GM12801 (cell line): ENCODE measurements at regions not wholly inside any gene's neighbourhood (a gene's known extent, or its start where the extent isn't known, plus 50 kb on each side); places are given as distances from the start of the nearest gene placed in this dataset.

Experiments used
- TF ChIP-seq, protein P1 (sequence below): IDR thresholded peaks from one replicate; pipeline ENCODE4 v1.5.1; 2011; ENCODE audit warnings: control low read depth; ENCODE audit not compliant: insufficient read length; ENCODE audit errors: extremely low read depth

DNA sequence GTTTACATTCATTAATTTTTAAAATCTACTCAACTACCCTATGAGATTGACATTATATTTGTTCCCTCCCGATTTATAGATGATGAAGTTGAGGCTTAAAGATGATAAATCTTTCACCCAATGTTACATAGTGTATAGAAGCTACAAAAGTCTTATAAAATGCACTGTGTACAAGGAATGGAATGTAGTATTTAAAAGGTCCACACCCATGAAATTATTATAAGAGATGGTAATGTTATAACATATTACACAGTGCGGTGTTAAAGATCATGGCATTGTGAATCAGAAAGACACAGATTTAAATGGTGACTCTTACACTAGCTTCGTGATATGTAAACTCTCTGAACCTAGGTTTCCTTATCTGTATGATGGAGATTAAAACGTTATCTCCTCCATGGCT lies 141.6 kb upstream of the CHD1 start:
- TF ChIP-seq, protein P1, sequence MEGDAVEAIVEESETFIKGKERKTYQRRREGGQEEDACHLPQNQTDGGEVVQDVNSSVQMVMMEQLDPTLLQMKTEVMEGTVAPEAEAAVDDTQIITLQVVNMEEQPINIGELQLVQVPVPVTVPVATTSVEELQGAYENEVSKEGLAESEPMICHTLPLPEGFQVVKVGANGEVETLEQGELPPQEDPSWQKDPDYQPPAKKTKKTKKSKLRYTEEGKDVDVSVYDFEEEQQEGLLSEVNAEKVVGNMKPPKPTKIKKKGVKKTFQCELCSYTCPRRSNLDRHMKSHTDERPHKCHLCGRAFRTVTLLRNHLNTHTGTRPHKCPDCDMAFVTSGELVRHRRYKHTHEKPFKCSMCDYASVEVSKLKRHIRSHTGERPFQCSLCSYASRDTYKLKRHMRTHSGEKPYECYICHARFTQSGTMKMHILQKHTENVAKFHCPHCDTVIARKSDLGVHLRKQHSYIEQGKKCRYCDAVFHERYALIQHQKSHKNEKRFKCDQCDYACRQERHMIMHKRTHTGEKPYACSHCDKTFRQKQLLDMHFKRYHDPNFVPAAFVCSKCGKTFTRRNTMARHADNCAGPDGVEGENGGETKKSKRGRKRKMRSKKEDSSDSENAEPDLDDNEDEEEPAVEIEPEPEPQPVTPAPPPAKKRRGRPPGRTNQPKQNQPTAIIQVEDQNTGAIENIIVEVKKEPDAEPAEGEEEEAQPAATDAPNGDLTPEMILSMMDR: no peak

DNA sequence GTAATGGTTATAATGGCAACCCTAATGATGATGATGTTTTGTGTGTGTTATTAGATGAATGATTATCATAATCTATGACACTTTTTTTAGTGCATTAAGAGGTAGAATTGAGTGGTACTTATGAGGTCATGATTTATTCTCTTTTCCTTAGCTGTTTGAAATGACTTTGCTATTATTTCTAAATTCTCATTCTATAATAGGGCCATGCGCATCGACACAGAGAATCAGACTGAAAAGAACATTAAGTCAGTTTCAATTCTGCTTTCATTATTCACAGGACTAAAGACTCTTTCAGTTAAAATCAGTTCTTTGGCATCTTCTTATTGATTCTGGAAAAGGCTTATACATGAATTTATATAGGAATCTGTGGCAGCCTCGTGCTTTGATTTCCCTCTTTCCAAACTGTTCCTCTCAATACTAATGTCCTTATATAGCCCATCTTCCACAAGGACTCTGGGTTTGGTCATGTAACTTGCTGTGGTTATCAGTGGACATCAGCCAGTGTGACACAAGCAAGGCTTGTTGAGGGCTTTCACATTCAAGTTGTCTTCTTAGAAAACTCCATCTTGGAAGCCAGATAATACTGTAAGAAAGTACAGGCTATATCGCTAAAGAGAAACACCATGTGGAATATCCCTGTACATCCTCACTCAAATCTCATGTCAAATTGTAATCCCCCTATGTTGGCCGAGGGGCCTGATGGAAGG lies 140.3 kb upstream of the CHD1 start:
- TF ChIP-seq, protein P1: no peak

DNA sequence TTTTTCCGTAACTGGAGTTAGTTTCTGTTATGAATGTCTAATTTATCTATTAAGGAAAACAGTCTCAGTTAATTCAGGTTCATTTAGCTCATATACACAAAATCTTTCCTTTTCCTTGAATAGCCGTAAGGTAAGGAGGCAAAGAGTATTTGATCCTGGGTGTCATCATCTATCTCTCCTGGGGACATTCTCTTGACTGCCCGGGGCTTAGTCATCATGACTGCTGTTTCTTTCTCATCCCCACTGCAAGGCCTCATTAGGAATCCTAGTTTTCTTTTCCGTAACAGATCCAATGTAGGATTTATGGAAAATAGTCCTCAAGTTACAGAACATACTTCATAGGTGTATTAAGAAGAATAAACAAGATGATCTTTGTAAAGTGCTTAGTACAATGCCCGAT lies 134.9 kb upstream of the CHD1 start:
- TF ChIP-seq, protein P1: no peak

DNA sequence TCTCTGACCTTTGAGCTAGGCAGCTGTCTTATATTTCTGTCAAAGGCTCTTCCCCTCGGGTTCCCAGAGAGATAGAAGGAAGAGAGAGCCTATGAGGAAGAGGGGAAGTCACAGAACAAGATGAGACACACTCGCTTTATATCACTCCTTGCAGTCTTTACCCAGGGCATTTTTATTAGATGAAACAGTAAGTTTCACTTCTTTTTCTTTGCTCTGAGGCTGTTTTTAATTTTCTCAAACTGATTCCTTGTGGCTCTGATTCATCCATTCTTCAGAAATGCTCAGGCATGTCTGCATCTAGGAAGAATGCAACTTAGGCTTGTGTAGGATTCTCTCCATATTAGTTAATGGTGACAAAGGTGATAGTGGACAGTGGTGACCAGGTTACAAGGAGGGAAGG lies 132.9 kb upstream of the CHD1 start:
- TF ChIP-seq, protein P1: no peak

DNA sequence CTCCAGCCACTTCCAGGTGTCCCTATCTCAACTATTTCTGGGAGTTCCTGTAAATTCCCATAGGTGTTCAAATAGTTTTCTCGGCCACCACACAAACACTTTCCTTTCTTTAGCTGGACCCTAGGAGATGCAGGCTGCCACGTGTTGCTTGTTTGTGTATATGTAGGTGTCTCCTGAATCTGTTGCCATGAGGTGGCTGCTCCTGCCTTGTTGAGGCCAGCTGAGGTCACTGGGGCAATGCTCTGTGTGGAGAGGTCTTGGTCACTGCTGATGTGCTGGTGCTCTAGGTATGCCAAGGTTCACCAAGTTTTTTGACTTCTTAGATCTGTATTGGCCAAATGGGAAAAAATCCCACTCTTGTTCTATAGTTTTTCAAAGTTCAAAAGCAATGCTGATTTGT lies 132.5 kb upstream of the CHD1 start:
- TF ChIP-seq, protein P1: no peak

DNA sequence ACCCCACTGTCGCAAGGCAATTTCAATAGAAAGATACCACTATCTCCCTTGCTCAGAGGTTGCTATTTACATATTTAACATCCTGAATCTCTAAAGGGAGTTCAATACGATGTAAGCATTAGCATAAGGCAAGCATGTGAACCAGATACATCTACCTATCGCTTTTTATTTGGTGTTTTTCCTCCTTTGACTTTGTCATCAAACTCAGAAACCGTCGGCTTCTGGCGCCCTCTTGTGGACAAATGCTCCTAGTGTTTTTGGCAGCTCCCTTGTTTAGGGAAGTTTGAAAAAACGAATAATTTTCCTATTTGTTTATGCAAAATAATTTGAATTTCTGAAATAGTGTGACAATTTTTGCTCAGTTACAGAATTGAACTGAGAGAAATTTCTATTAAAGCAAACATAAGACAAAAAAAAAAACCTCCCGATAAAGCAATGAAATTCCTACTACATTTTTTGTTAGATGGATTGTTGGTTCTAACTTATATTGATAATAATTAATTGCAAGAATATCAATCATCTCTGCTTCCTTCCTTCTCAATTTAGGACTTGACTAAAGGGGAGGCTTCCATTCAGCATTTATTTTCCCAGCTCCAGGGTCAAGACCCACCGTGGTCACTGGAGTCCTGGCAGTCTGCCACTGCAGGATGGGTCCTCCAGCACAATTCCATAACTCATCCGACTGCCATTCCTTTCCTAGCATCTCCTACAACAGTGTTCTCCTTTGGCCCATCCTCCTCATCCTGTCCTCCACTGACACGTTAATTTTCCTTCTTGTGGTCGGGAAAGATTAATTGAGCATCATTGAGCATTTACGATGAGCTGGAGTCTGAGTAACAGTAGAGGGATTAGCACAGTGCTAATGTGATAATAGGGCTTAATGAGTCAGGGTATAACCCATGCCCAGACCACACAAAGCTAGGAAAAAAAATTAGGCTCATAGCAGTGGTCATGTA lies 131.8 kb upstream of the CHD1 start:
- TF ChIP-seq, protein P1: no peak

DNA sequence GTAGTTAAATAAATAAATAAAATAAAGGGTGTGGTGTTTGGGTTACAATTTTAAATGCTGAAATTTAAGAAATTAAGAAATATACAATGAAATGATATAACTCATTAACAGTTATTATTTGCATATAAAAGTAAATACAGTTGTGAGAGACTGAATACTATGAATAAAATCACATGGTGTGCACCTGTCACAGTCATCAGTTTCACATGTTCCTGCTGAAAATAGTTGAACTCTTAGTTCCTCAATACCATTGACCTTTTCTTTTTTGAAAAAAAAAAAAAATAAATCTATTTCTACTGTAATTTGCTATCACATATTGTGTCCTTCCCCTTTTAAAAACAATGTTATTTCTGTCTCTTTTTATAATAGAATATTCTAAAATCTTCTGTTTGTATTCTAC lies 130.9 kb upstream of the CHD1 start:
- TF ChIP-seq, protein P1: no peak
